ENCODE measurements at regions not wholly inside any gene's neighbourhood (a gene's known extent, or its start where the extent isn't known, plus 50 kb on each side); places are given as distances from the start of the nearest gene placed in this dataset.

GRCh38 chr12:67370979-67371378 is 101.8 kb downstream of the CAND1 start:
- DNase-seq (ENCODE audit: low read depth), result no peak

DNA sequence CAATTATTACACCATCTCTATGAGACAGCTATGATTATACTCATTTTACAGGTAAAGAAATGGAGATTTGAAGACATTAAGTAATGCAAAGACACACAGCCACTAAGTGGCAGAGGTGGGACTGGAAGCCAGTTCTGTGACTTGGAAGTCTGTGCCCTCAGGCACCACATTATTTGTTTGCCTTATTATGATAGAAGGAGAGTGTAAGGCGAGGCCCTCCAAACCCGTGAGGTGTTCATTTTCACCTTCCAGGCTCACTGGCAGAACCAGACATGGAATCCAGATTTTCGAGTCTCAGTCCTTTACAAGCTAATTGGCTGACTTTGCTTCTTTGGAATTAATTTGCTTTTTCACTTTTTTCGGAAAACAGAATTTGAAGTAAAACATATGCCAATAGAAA is 107.9 kb downstream of the CAND1 start:
- DNase-seq (ENCODE audit: low read depth), result no peak

- DNase-seq (ENCODE audit: low read depth), result no peak
Measured at GRCh38 chr12:67377541-67377940, 108.4 kb downstream of the CAND1 start.

GRCh38 chr12:67382241-67382871 is 113.2 kb downstream of the CAND1 start:
- DNase-seq (ENCODE audit: low read depth), result peak; percentile 40

DNA sequence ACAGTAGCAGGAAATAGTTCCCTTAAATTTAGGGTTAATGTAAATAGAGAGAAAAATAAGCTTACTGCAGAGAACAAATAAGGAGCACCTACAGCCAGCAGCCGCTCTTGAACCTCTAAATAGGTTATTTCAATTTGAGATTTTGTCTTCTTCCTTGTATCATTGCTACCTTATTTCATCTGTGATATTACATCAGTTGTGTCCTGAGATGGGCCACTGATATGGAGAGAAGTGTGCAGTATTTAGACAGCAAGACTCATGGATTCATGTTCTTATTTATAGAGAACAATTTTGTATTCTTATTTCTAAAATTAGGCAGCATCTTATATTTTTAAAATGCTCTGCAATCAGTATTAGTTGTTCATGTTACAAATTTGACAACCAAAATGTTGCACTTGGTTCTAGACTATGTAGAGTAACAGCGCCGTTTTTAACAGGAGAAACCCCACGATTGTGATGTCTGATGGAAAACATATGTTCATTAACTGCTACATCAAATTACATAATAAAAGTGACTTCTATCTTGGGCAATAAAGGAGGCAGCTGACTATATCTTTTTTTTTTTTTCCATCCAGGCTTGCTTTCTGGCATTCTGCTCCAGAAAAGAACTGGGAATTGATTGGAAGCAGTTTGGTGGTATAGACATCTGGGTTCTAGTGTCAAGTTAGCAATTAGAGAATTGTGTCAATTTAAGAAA is 117.9 kb downstream of the CAND1 start:
- no peak for DNase-seq (ENCODE audit: low read depth)

DNA sequence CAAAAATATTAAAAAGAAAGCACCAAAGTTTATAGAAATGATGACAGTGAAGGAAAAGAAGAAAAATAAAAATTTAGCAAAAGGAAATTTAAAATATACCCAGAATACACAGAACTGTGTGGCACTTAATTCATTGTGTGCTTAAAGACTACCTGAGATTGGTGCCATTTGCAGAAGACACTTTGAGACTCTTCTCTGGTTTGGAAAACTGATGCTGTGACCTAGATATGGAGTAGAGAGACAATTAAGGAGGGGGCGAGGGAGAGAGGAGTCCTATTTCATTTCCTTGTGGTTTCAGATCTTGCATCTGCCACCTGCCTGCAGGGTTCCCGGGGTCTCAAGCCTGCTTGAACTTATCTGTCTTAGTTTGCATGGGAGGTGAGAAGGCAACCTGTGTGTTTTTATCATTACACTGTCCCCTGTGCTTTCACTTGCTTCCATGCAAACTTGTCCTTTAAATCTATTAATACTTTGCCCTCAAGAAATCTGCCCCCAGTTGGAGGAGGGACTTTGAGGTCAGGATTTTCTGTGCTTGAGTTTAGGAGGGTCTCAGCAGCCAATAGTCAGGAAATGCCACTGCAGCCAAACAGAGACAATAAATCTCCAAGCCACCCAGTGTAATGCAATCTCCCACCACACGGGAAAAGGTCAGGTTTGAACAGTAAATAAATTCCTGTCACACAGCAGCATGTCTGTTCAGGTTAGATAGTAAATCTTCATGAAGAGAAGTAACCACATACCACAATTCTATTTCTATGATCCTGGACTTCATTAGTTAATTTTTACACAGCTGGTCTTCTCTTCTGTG is 119.4 kb downstream of the CAND1 start:
- DNase-seq (ENCODE audit: low read depth), result no peak

- no peak for DNase-seq (ENCODE audit: low read depth)
Measured at GRCh38 chr12:67390273-67390672, 121.1 kb downstream of the CAND1 start.

GRCh38 chr12:67391034-67391433 is 121.9 kb downstream of the CAND1 start:
- DNase-seq (ENCODE audit: low read depth), result peak; percentile 48

DNA sequence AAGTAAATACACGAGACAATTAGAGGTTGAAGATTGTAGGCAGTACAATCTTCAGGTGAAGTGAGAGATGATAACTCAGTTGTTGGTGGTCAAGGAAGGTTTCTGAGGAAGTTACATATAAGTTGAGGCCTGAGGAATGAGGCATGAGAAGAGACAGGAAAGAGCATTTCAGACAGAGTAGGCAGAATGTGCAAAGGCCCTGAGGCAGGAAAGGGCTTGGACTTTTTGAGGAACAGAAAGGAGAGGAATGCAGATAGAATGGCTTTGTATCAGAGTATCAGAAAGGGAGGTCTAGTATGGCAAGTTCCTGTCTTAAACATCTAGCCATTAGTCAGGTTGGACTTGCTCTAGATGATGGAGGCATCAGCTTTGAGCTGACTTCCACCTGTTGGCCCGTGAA is 122.5 kb downstream of the CAND1 start:
- DNase-seq (ENCODE audit: low read depth), result no peak

DNA sequence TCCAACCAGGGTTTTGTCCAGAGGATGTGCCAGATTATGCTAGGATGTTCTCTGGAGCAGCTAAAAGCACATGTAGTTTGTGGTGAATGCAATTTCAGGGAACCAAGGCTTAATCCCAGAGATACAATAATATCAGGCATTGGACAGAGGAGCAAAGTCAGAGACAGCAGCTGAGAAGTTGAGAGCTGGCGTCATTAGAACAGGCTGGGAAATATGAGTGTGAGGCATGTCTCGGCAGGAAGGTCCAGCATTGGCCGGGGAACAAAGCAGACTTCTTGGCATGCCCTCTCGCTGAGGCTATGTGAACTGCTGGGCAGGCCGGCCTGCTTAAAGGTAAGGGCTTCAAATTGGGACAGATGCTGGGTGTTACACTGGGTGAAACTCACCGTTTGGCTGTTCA is 125.4 kb downstream of the CAND1 start:
- DNase-seq (ENCODE audit: low read depth), result peak; percentile 45

- DNase-seq (ENCODE audit: low read depth), result no peak
Measured at GRCh38 chr12:67400742-67401141, 131.6 kb downstream of the CAND1 start.

GRCh38 chr12:67410246-67410645 is 141.1 kb downstream of the CAND1 start:
- DNase-seq (ENCODE audit: low read depth), result peak; percentile 24

DNA sequence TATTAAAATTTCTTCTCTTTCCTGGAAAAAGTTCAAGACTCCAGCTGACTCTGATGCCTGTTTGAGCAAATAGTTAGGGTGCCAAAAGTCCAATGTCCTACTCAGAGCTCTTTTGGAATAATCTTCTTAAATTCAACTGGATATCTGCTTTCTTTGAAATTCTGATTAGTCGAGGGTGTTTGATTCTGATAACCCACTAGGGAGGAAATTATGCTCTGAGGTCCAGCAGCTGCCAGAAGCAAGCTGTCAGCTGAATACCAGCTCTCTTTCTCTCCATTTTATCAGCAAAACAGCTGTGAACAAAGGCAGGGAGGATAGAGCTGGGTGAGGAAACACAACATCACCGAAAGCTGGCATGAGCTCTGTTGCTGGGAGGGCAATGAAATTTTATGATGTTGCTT is 141.5 kb downstream of the CAND1 start:
- no peak for DNase-seq (ENCODE audit: low read depth)

- no peak for DNase-seq (ENCODE audit: low read depth)
Measured at GRCh38 chr12:67411562-67411961, 142.4 kb downstream of the CAND1 start.

GRCh38 chr12:67413577-67413976 is 144.4 kb downstream of the CAND1 start:
- no peak for DNase-seq (ENCODE audit: low read depth)

GRCh38 chr12:67414011-67414715 is 145.0 kb downstream of the CAND1 start:
- DNase-seq (ENCODE audit: low read depth), result no peak

DNA sequence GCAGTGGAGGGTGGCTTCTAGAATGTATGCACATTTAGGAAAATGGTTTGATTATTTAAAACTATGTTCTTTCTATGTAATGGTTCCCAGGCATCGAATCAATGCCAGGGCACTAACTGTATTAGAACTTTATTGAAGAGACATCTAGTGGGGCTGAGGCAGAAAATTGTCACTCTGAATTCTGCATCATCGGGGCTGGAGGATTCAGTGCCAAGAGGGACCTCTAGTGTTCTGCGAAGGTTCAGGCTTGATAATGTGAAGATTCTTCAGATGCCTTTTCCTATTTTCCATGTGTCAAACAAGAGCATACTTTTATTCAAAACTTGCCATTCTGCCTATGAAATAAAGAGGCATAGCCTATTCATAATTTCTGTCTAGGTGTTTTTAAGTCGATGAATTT is 146.3 kb downstream of the CAND1 start:
- peak; percentile 29 for DNase-seq (ENCODE audit: low read depth)

DNA sequence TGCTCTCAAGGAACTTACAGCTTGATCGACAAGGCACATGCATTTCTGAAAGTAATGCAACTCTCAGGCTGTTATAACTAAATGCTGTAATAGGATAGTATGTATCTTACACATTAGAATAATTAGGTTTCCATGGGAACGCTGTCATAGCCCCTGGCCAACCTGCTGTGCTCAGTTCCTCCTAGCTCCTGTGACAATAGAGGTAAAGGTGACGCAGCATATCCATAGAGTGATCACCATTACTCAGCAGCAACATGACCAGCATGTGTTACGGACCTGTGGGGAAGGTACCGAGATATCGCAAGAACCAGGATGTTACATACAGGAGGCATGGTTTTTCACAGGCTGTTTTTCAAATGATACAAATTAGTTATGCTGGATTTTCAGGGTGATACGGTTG is 150.7 kb downstream of the CAND1 start:
- no peak for DNase-seq (ENCODE audit: low read depth)

GRCh38 chr12:67420506-67420905 is 151.3 kb downstream of the CAND1 start:
- no peak for DNase-seq (ENCODE audit: low read depth)

GRCh38 chr12:67422081-67422480 is 152.9 kb downstream of the CAND1 start:
- DNase-seq (ENCODE audit: low read depth), result no peak

GRCh38 chr12:67424784-67425183 is 155.6 kb downstream of the CAND1 start:
- no peak for DNase-seq (ENCODE audit: low read depth)

DNA sequence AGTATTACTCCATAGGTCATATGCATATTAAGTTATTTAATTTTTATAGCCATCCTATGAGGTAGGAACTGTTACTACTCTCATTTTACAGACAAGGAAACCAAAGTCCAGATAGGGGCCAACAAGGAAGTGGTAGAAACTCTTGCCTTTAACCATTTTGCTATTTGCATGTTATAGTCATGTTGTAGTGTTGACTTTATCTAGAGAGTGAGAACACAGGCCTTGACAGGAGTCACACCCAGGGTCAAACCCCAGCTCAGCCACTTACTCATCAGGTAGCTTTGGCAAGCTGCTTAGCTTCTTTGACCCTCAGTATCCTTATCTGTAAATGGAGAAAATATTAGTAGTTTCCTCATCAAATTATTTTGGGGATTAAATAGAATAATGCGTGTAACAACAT is 156.2 kb downstream of the CAND1 start:
- DNase-seq (ENCODE audit: low read depth), result no peak

- DNase-seq (ENCODE audit: low read depth), result peak; percentile 78
Measured at GRCh38 chr12:67426067-67426466, 156.9 kb downstream of the CAND1 start.
